Common myeloid progenitor, CD34-positive (primary cell): ENCODE measurements at regions not wholly inside any gene's neighbourhood (a gene's known extent, or its start where the extent isn't known, plus 50 kb on each side); places are given as distances from the start of the nearest gene placed in this dataset.

Source experiments
- CTCF ChIA-PET: fragments of 350-600 bp; sonication (Branson Sonifier 250); formaldehyde crosslinking; loops from one replicate; lab custom pipeline; 2021; ENCODE audit warnings: antibody characterized with exemption; lab: Charles Lee
- POLR2A ChIA-PET: fragments of 350-600 bp; sonication (Branson Sonifier 250); formaldehyde crosslinking; loops from one replicate; lab custom pipeline; 2021; ENCODE audit warnings: antibody characterized with exemption; lab: Charles Lee
- DNase-seq, 3 donors: peaks; one replicate each; pipeline versions ENCODE4 v3.0.0 to v3.0.0-alpha.2; 2013
- H3K27ac ChIP-seq, 2 experiments: 1 replicate in 1 of 2; 2 replicates in 1 of 2; pipeline ENCODE4 v1.7.0; 2013; ENCODE audit warnings: inconsistent platforms in 2 of 2, low read length in 2 of 2, mild to moderate bottlenecking in 2 of 2, low read depth in 1 of 2, moderate library complexity in 1 of 2; ENCODE audit not compliant: severe bottlenecking in 2 of 2, insufficient read depth in 1 of 2, poor library complexity in 1 of 2
- H3K27me3 ChIP-seq, 5 experiments: replicated peaks in 2 of 5; 1 replicate in 3 of 5; 2 replicates in 2 of 5; pipeline versions ENCODE4 v1.6.1 to v1.7.0; 2013; ENCODE audit warnings: low read length in 4 of 5, mild to moderate bottlenecking in 2 of 5, moderate library complexity in 2 of 5, inconsistent platforms in 1 of 5; ENCODE audit not compliant: insufficient read depth in 5 of 5, control insufficient read depth in 4 of 5
- H3K36me3 ChIP-seq, 4 experiments: 1 replicate in 2 of 4; 2 replicates in 2 of 4; pipeline versions ENCODE4 v1.6.1 to v1.7.0; 2013; ENCODE audit warnings: low read length in 3 of 4, control low read depth in 1 of 4, mild to moderate bottlenecking in 1 of 4; ENCODE audit not compliant: control insufficient read depth in 4 of 4, insufficient read depth in 4 of 4
- H3K4me1 ChIP-seq, 4 experiments: 1 replicate in 3 of 4; 2 replicates in 1 of 4; pipeline versions ENCODE4 v1.6.1 to v1.7.1; 2013; ENCODE audit warnings: low read length in 3 of 4, mild to moderate bottlenecking in 3 of 4, control low read depth in 1 of 4, inconsistent platforms in 1 of 4, moderate library complexity in 1 of 4; ENCODE audit not compliant: control insufficient read depth in 4 of 4, insufficient read depth in 4 of 4; ENCODE audit errors: control extremely low read depth in 1 of 4
- H3K4me3 ChIP-seq, 7 experiments: 1 replicate in 4 of 7; 2 replicates in 3 of 7; pipeline versions ENCODE4 v1.5.1 to v1.7.0; 2013; ENCODE audit warnings: mild to moderate bottlenecking in 7 of 7, low read length in 6 of 7, moderate library complexity in 6 of 7, inconsistent platforms in 2 of 7, low read depth in 2 of 7, control low read depth in 1 of 7; ENCODE audit not compliant: insufficient read depth in 4 of 7, control insufficient read depth in 1 of 7; ENCODE audit errors: extremely low read depth in 1 of 7
- H3K9me3 ChIP-seq, 5 experiments: 1 replicate in 4 of 5; 2 replicates in 1 of 5; pipeline versions ENCODE4 v1.6.1 to v1.7.1; 2013; ENCODE audit warnings: low read length in 4 of 5, mild to moderate bottlenecking in 2 of 5, inconsistent platforms in 1 of 5, low read depth in 1 of 5, moderate library complexity in 1 of 5; ENCODE audit not compliant: control insufficient read depth in 4 of 5, insufficient read depth in 2 of 5; ENCODE audit errors: control extremely low read depth in 1 of 5
- WGBS: methylation state at CpG from one replicate; pipeline ENCODE4 v1.1.5; 2013; ENCODE audit not compliant: insufficient coverage; 5-methylcytosine and 5-hydroxymethylcytosine counted together

GRCh38 chr20:55173601-55174000 lies 698.2 kb downstream of the DOK5 start:
- no peaks in the 10 kb centered on the region for H3K4me1 ChIP-seq

GRCh38 chr20:55172310-55173002 lies 697.1 kb downstream of the DOK5 start:
- ChIA-PET POLR2A (no interaction called here), CTCF (no interaction called here)
- H3K4me1 ChIP-seq: no peaks in the 10 kb centered on the region
- no peak for DNase-seq
- H3K36me3 ChIP-seq: no peaks in the 10 kb centered on the region
- H3K4me3 ChIP-seq: no peak overlapping the region
- no peaks in the 10 kb centered on the region for H3K27me3 ChIP-seq
- WGBS: 80% methylated on average over 1 of the region's 4 CpGs
- H3K9me3 ChIP-seq: peaks cover 0 to 2% (median 0%) of the 10 kb centered on the region in 5 experiments
- H3K27ac ChIP-seq: no peak overlapping the region

More at GRCh38 chr20:55173601-55174000, 698.2 kb downstream of the DOK5 start:
- Histone ChIP-seq H3K9me3 (peaks cover 0 to 2% (median 0%) of the 10 kb centered on the region in 5 experiments), H3K27me3 (no peaks in the 10 kb centered on the region), H3K27ac (no peak overlapping the region), H3K4me3 (no peak overlapping the region), H3K36me3 (no peaks in the 10 kb centered on the region)
- CTCF ChIA-PET: no interaction called here
- no peak for DNase-seq
- POLR2A ChIA-PET: no interaction called here
- WGBS: 100% methylated on average over 1 of the region's 1 CpG

- no peak overlapping the region for H3K27ac ChIP-seq
- H3K27me3 ChIP-seq: no peaks in the 10 kb centered on the region
- ChIA-PET POLR2A (no interaction called here), CTCF (no interaction called here)
- H3K9me3 ChIP-seq: peaks cover 0 to 3% (median 0%) of the 10 kb centered on the region in 5 experiments
- no peak for DNase-seq
- H3K4me3 ChIP-seq: no peak overlapping the region
- no CpG with 5 or more reads among the region's 2 CpGs for WGBS
- H3K4me1 ChIP-seq: no peaks in the 10 kb centered on the region
- no peaks in the 10 kb centered on the region for H3K36me3 ChIP-seq
Measured at GRCh38 chr20:55166063-55166462, 690.7 kb downstream of the DOK5 start.

GRCh38 chr20:55160996-55161395 lies 685.6 kb downstream of the DOK5 start:
- 100% methylated on average over 1 of the region's 1 CpG for WGBS
- Histone ChIP-seq H3K27ac (no peak overlapping the region), H3K4me1 (no peaks in the 10 kb centered on the region), H3K36me3 (no peaks in the 10 kb centered on the region), H3K27me3 (no peaks in the 10 kb centered on the region), H3K4me3 (no peak overlapping the region), H3K9me3 (peaks cover 0 to 3% (median 0%) of the 10 kb centered on the region in 5 experiments)
- ChIA-PET POLR2A (no interaction called here), CTCF (no interaction called here)
- no peak for DNase-seq

GRCh38 chr20:55160037-55160436 lies 684.6 kb downstream of the DOK5 start:
- CTCF ChIA-PET: no interaction called here
- Histone ChIP-seq H3K4me1 (no peaks in the 10 kb centered on the region), H3K36me3 (no peaks in the 10 kb centered on the region), H3K27ac (no peak overlapping the region), H3K27me3 (no peaks in the 10 kb centered on the region), H3K9me3 (no peaks in the 10 kb centered on the region), H3K4me3 (no peak overlapping the region)
- no peak for DNase-seq
- POLR2A ChIA-PET: no interaction called here
- WGBS: 58% methylated on average over 2 of the region's 3 CpGs

- H3K27me3 ChIP-seq: no peaks in the 10 kb centered on the region
- POLR2A ChIA-PET: no interaction called here
- no peaks in the 10 kb centered on the region for H3K36me3 ChIP-seq
- no CpG with 5 or more reads among the region's 3 CpGs for WGBS
- H3K27ac ChIP-seq: no peak overlapping the region
- no peak overlapping the region for H3K4me3 ChIP-seq
- H3K4me1 ChIP-seq: no peaks in the 10 kb centered on the region
- no peak for DNase-seq
- CTCF ChIA-PET: no interaction called here
- no peaks in the 10 kb centered on the region for H3K9me3 ChIP-seq
Measured at GRCh38 chr20:55159230-55159629, 683.8 kb downstream of the DOK5 start.

GRCh38 chr20:55158446-55158845 lies 683.1 kb downstream of the DOK5 start:
- Histone ChIP-seq H3K9me3 (no peaks in the 10 kb centered on the region), H3K27me3 (no peaks in the 10 kb centered on the region), H3K36me3 (no peaks in the 10 kb centered on the region), H3K4me3 (no peak overlapping the region), H3K4me1 (no peaks in the 10 kb centered on the region), H3K27ac (no peak overlapping the region)
- ChIA-PET CTCF (no interaction called here), POLR2A (no interaction called here)
- no peak for DNase-seq
- WGBS: 86% methylated on average over 1 of the region's 2 CpGs
